ENCODE measurements at regions not wholly inside any gene's neighbourhood (a gene's known extent, or its start where the extent isn't known, plus 50 kb on each side); places are given as distances from the start of the nearest gene placed in this dataset.

DNA sequence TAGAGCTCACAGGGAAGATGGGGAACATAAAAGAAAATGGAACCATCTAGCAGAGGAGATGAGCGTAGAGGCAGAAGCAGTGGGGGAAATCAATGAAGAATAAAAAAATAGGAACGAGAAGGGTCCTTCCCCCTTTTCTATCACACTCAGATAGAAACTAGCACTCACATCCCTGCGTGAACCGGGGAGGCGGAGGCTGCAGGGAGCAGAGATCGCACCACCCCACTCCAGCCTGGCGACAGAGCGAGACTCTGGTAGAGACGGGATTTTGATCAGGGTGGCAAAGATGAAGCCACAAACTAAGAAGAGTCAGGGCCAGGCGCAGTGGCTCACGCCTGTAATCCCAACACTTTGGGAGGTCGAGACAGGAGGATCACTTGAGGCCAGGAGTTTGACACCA is 64.7 kb upstream of the ECHDC3 start:
- TF ChIP-seq, protein P1, sequence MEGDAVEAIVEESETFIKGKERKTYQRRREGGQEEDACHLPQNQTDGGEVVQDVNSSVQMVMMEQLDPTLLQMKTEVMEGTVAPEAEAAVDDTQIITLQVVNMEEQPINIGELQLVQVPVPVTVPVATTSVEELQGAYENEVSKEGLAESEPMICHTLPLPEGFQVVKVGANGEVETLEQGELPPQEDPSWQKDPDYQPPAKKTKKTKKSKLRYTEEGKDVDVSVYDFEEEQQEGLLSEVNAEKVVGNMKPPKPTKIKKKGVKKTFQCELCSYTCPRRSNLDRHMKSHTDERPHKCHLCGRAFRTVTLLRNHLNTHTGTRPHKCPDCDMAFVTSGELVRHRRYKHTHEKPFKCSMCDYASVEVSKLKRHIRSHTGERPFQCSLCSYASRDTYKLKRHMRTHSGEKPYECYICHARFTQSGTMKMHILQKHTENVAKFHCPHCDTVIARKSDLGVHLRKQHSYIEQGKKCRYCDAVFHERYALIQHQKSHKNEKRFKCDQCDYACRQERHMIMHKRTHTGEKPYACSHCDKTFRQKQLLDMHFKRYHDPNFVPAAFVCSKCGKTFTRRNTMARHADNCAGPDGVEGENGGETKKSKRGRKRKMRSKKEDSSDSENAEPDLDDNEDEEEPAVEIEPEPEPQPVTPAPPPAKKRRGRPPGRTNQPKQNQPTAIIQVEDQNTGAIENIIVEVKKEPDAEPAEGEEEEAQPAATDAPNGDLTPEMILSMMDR (IDR thresholded peaks at IDR 0.05; ENCODE audit: low read depth, low read length, poor library complexity, severe bottlenecking), result no peak
- TF ChIP-seq EZH2phosphoT487 (IDR thresholded peaks at IDR 0.05; ENCODE audit: borderline replicate concordance, low read length), result no peak
- peak overlapping the region; percentile 90 for H3K4me3 ChIP-seq (ENCODE audit: low read length)
- peaks cover 76% of the 10 kb centered on the region for H3F3A ChIP-seq (ENCODE audit: control insufficient read depth, insufficient read depth)
- peaks cover 97% of the 10 kb centered on the region for H3K4me1 ChIP-seq (ENCODE audit: control insufficient read depth, low read length)
- peaks cover 9% of the 10 kb centered on the region; the same call in 1 of the 2 replicates for H3K9me3 ChIP-seq (ENCODE audit: control insufficient read depth, insufficient read depth, low read length)
- H3K79me2 ChIP-seq (ENCODE audit: control insufficient read depth, low read length), result peaks cover 58% of the 10 kb centered on the region
- H3K4me2 ChIP-seq (ENCODE audit: low read length), result peak overlapping the region; percentile 94
- H3K27ac ChIP-seq (ENCODE audit: low read depth, low read length), result peak overlapping the region; percentile 99
- H3K9me2 ChIP-seq (replicated peaks; ENCODE audit: control insufficient read depth, low read length), result no peaks in the 10 kb centered on the region
- H3K27me3 ChIP-seq (ENCODE audit: control insufficient read depth, low read length), result no peaks in the 10 kb centered on the region
- H4K20me1 ChIP-seq (ENCODE audit: control insufficient read depth, insufficient read depth, low read depth, low read length), result no peaks in the 10 kb centered on the region
- peaks cover 72% of the 10 kb centered on the region for H3K36me3 ChIP-seq (ENCODE audit: control insufficient read depth, low read length)

DNA sequence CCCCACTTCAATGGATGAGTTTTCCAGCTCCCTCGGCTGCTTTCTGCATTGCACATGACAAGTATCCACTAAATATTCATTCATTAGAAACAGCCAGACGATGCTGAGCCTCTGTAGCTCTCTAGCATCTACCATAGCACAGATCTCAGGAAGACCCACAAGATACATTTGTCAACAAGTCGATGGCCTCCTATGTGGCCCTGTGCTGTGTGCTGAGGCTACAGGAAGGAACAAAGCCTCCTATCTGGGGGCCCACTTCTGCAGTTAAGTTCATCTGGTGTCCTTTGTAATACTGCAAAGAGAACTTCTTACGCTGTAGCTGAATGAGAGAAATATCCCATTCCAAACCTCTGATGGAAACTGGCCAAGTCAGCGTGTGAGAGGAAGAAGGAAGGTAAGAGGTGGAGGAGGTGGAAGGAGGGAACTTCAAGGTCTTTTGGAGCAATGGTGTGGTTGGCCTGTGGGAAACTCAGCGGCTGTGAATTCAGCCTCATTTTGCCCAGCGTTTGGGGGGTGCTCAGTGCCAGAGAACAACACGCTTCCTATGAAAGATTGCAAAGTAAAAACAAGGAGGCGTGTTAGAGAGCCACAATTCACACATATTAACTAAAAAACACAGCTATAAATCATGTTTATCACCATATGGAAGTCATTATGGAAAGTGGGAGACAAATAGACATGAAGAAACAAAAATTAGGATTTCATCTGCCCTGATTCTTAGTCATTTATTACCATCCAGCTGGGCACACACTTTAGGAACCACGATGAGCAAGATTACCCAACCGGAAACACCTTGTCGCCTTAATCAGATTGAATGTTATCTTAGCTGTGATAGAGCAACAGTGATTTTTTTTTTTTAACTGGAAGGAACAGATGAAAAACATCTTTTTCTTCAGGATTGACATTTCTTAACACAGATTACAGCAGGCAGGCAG is 62.2 kb upstream of the USP6NL start:
- Histone ChIP-seq H4K20me1 (ENCODE audit: control insufficient read depth, insufficient read depth, low read depth, low read length) (no peaks in the 10 kb centered on the region), H3K79me2 (ENCODE audit: control insufficient read depth, low read length) (peaks cover 54% of the 10 kb centered on the region), H3K36me3 (ENCODE audit: control insufficient read depth, low read length) (peaks cover 45% of the 10 kb centered on the region), H3F3A (ENCODE audit: control insufficient read depth, insufficient read depth) (peaks cover 52% of the 10 kb centered on the region), H3K4me3 (ENCODE audit: low read length) (peak overlapping the region; percentile 90), H3K9me2 (replicated peaks; ENCODE audit: control insufficient read depth, low read length) (no peaks in the 10 kb centered on the region), H3K4me2 (ENCODE audit: low read length) (peak overlapping the region; percentile 94), H3K27me3 (ENCODE audit: control insufficient read depth, low read length) (no peaks in the 10 kb centered on the region), H3K27ac (ENCODE audit: low read depth, low read length) (peak overlapping the region; percentile 99), H3K4me1 (ENCODE audit: control insufficient read depth, low read length) (peaks cover 96% of the 10 kb centered on the region), H3K9me3 (ENCODE audit: control insufficient read depth, insufficient read depth, low read length) (peaks cover 9% of the 10 kb centered on the region; the same call in 1 of the 2 replicates)
- TF ChIP-seq, protein P1 (IDR thresholded peaks at IDR 0.05; ENCODE audit: low read depth, low read length, poor library complexity, severe bottlenecking), result no peak
- TF ChIP-seq EZH2phosphoT487 (IDR thresholded peaks at IDR 0.05; ENCODE audit: borderline replicate concordance, low read length), result no peak

DNA sequence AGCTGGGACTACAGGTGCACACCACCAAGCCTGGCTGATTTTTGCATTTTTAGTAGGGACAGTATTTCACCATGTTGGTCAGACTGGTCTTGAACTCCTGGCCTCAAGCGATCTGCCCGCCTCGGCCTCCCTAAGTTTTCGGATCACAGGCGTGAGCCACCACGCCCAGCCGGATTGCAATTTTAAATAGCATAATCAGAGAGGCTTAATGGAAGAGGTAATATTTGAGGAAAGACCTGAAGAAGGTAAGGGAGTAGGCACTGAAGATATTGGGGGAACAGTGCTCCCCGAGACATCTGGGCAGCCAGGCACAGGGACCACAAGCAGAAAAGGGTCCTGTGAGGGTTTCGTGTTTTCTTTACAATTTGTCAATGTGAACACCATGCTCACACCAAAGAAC is 61.4 kb upstream of the USP6NL start:
- peaks cover 98% of the 10 kb centered on the region for H3K4me1 ChIP-seq (ENCODE audit: control insufficient read depth, low read length)
- H3K9me3 ChIP-seq (ENCODE audit: control insufficient read depth, insufficient read depth, low read length), result peaks cover 9% of the 10 kb centered on the region; the same call in 1 of the 2 replicates
- H3K9me2 ChIP-seq (replicated peaks; ENCODE audit: control insufficient read depth, low read length), result no peaks in the 10 kb centered on the region
- H3K4me3 ChIP-seq (ENCODE audit: low read length), result peak overlapping the region; percentile 90
- H3K79me2 ChIP-seq (ENCODE audit: control insufficient read depth, low read length), result peaks cover 52% of the 10 kb centered on the region
- peaks cover 45% of the 10 kb centered on the region for H3K36me3 ChIP-seq (ENCODE audit: control insufficient read depth, low read length)
- H3K27ac ChIP-seq (ENCODE audit: low read depth, low read length), result peak overlapping the region; percentile 99
- TF ChIP-seq EZH2phosphoT487 (IDR thresholded peaks at IDR 0.05; ENCODE audit: borderline replicate concordance, low read length), result no peak
- TF ChIP-seq, protein P1 (IDR thresholded peaks at IDR 0.05; ENCODE audit: low read depth, low read length, poor library complexity, severe bottlenecking), result no peak
- H4K20me1 ChIP-seq (ENCODE audit: control insufficient read depth, insufficient read depth, low read depth, low read length), result no peaks in the 10 kb centered on the region
- peak overlapping the region; percentile 94 for H3K4me2 ChIP-seq (ENCODE audit: low read length)
- no peaks in the 10 kb centered on the region for H3K27me3 ChIP-seq (ENCODE audit: control insufficient read depth, low read length)
- H3F3A ChIP-seq (ENCODE audit: control insufficient read depth, insufficient read depth), result peaks cover 57% of the 10 kb centered on the region
